A673 (cell line): ENCODE measurements at regions not wholly inside any gene's neighbourhood (a gene's known extent, or its start where the extent isn't known, plus 50 kb on each side); places are given as distances from the start of the nearest gene placed in this dataset.
A peak's percentile ranks its signal among the peaks of the same experiment; 100 is the strongest.

Experiments used
- BruUV-seq: library from RNA; stranded (reverse); fragments of 400-500 nt; replicated peaks from 2 replicates; lab custom pipeline; 2021; lab: Mats Ljungman, UMichigan
- CTCF ChIA-PET: fragments of 300-600 bp; sonication (Branson Sonifier 250); formaldehyde crosslinking; loops from one replicate; lab custom pipeline; 2022; ENCODE audit warnings: antibody characterized with exemption; lab: Charles Lee
- POLR2A ChIA-PET: fragments of 300-600 bp; sonication (Branson Sonifier 250); formaldehyde crosslinking; loops from one replicate; lab custom pipeline; 2022; ENCODE audit warnings: antibody characterized with exemption; ENCODE audit not compliant: low non-redundant PET; lab: Charles Lee
- DNase-seq: peaks from one replicate; pipeline ENCODE4 v3.0.0-alpha.2; 2015; ENCODE audit warnings: low spot score
- H3K27ac ChIP-seq: fragments of 200-600 bp; sonication (generic); 2 replicates; pipeline ENCODE4 v1.5.1; 2016; ENCODE audit warnings: mixed run types, low read depth, mild to moderate bottlenecking, mixed read lengths, antibody characterized with exemption, low read length; ENCODE audit not compliant: poor library complexity, severe bottlenecking
- H3K27me3 ChIP-seq: fragments of 200-600 bp; sonication (generic); replicated peaks from 2 replicates; pipeline ENCODE4 v1.6.1; 2017; ENCODE audit warnings: mixed run types, low read depth, mild to moderate bottlenecking, mixed read lengths, antibody characterized with exemption, low read length; ENCODE audit not compliant: insufficient read depth, poor library complexity
- H3K36me3 ChIP-seq: fragments of 200-600 bp; sonication (generic); 2 replicates; pipeline ENCODE4 v1.6.1; 2016; ENCODE audit warnings: mixed run types, mild to moderate bottlenecking, mixed read lengths, antibody characterized with exemption, low read length; ENCODE audit not compliant: insufficient read depth, poor library complexity, severe bottlenecking
- H3K4me1 ChIP-seq: fragments of 200-600 bp; sonication (generic); 2 replicates; pipeline ENCODE4 v1.6.1; 2017; ENCODE audit warnings: mixed run types, mild to moderate bottlenecking, mixed read lengths, antibody characterized with exemption, low read length; ENCODE audit not compliant: insufficient read depth, poor library complexity, severe bottlenecking
- H3K4me3 ChIP-seq: fragments of 200-600 bp; sonication (generic); 2 replicates; pipeline ENCODE4 v1.5.1; 2016; ENCODE audit warnings: low read depth, mixed run types, mild to moderate bottlenecking, mixed read lengths, low read length; ENCODE audit not compliant: poor library complexity, severe bottlenecking
- H3K9me3 ChIP-seq: fragments of 200-600 bp; sonication (generic); 2 replicates; pipeline ENCODE4 v1.6.1; 2016; ENCODE audit warnings: mixed run types, low read depth, mild to moderate bottlenecking, mixed read lengths, antibody characterized with exemption, low read length; ENCODE audit not compliant: poor library complexity, severe bottlenecking
- CTCF ChIP-seq: fragments of 300-800, 200-600 bp; sonication (generic); conservative IDR thresholded peaks from 2 replicates; pipeline ENCODE4 v1.5.1; 2017; ENCODE audit warnings: low read depth, mild to moderate bottlenecking, antibody characterized with exemption, low read length, moderate library complexity, mixed read lengths
- EZH2 ChIP-seq: fragments of 200-600 bp; sonication (generic); IDR thresholded peaks from 2 replicates; pipeline ENCODE4 v1.6.1; 2017; ENCODE audit warnings: borderline replicate concordance, low read depth, mild to moderate bottlenecking, mixed read lengths, antibody characterized with exemption, low read length; ENCODE audit not compliant: poor library complexity, severe bottlenecking
- intact Hi-C: fragments of 100-400 bp; cut with micrococcal nuclease; formaldehyde crosslinking; loops from one replicate; pipeline ENCODE4 v1.10.0; 2022; ENCODE audit not compliant: unreplicated experiment

GRCh38 chr22:48961705-48962104, 866.0 kb downstream of the BRD1 start:
- ChIA-PET POLR2A (no interaction called here), CTCF (no interaction called here)
- Histone ChIP-seq H3K36me3 (no peaks in the 10 kb centered on the region), H3K9me3 (no peaks in the 10 kb centered on the region), H3K4me1 (no peaks in the 10 kb centered on the region), H3K27ac (no peak overlapping the region), H3K27me3 (no peaks in the 10 kb centered on the region), H3K4me3 (no peak overlapping the region)
- TF ChIP-seq EZH2, result no peak
- TF ChIP-seq CTCF, result no peak
- intact Hi-C loops, result no loop called here
- DNase-seq, result no peak
- no TSS peak for BruUV-seq

GRCh38 chr22:48960980-48961660, 866.6 kb downstream of the BRD1 start:
- Histone ChIP-seq H3K9me3 (no peaks in the 10 kb centered on the region), H3K4me1 (no peaks in the 10 kb centered on the region), H3K27me3 (no peaks in the 10 kb centered on the region), H3K27ac (no peak overlapping the region), H3K4me3 (no peak overlapping the region), H3K36me3 (no peaks in the 10 kb centered on the region)
- intact Hi-C loops, result no loop called here
- TF ChIP-seq EZH2, result no peak
- TF ChIP-seq CTCF, result no peak
- peak; percentile 51 for DNase-seq
- ChIA-PET CTCF (no interaction called here), POLR2A (no interaction called here)
- no TSS peak for BruUV-seq

GRCh38 chr22:48960576-48960975, 867.1 kb downstream of the BRD1 start:
- ChIA-PET POLR2A (no interaction called here), CTCF (no interaction called here)
- Histone ChIP-seq H3K27ac (no peak overlapping the region), H3K4me1 (no peaks in the 10 kb centered on the region), H3K4me3 (no peak overlapping the region), H3K36me3 (no peaks in the 10 kb centered on the region), H3K27me3 (no peaks in the 10 kb centered on the region), H3K9me3 (no peaks in the 10 kb centered on the region)
- DNase-seq, result no peak
- intact Hi-C loops, result no loop called here
- TF ChIP-seq EZH2 (no peak), CTCF (no peak)
- no TSS peak for BruUV-seq
